ENCODE measurements at regions not wholly inside any gene's neighbourhood (a gene's known extent, or its start where the extent isn't known, plus 50 kb on each side); places are given as distances from the start of the nearest gene placed in this dataset.
"Not testable (repeated sequence)": the region's sequence is repeated elsewhere in the genome, so short reads cannot be mapped to it uniquely, and the experiment has no call there.

DNA sequence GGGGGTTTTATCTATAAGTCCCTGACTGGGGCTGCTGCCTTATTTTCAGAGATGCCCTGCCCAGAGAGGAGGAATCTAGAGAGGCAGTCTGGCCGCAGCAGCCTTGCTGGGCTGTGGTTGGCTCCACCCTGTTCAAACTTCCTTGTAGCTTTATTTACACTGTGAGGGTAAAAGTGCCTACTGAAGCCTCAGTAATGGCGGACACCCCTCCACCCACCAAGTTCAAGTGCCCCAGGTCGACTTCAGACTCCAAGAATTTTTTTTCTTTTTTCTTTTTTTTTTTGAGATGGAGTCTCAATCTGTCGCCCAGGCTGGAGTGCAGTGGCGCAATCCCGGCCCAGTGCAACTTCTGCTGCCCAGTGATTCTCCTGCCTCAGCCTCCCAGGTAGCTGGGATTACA is 137.3 kb upstream of the MTPN start:
- CTCF ChIA-PET, result interaction anchor here (0.6 kb wide), 1 partner anchor 398 kb away, joined by 4 read pairs; no protein-coding TSS in a partner anchor
- H3K27me3 ChIP-seq (ENCODE audit: control insufficient read depth in 2 of 2, insufficient read depth in 2 of 2, low read length in 2 of 2); H3K4me3 Mint-ChIP-seq; POLR2A ChIA-PET; H3K36me3 ChIP-seq (ENCODE audit: control insufficient read depth in 2 of 3, insufficient read depth in 3 of 3, low read length in 3 of 3); H3K27ac Mint-ChIP-seq; H3K4me3 ChIP-seq (ENCODE audit: low read length); H3K27ac ChIP-seq (ENCODE audit: low read depth, low read length); H3K9me3 ChIP-seq (ENCODE audit: control insufficient read depth in 2 of 3, low read length in 3 of 3); DNase-seq; H3K4me1 ChIP-seq (ENCODE audit: control insufficient read depth in 2 of 2, insufficient read depth in 2 of 2, low read length in 2 of 2); H3K36me3 Mint-ChIP-seq; H3K4me1 Mint-ChIP-seq; ATAC-seq: not testable (repeated sequence)
- Mint-ChIP-seq H3K27me3 (peaks cover 0 to 10% (median 0%) of the 10 kb centered on the region in 5 donors), H3K9me3 (peaks cover 0 to 26% (median 6%) of the 10 kb centered on the region in 11 donors)
- intact Hi-C loops (cut with micrococcal nuclease), result loop anchor here in 1 of 2 donors (10.0 kb wide), 1 partner anchor 1340 kb away; no protein-coding TSS in a partner anchor

DNA sequence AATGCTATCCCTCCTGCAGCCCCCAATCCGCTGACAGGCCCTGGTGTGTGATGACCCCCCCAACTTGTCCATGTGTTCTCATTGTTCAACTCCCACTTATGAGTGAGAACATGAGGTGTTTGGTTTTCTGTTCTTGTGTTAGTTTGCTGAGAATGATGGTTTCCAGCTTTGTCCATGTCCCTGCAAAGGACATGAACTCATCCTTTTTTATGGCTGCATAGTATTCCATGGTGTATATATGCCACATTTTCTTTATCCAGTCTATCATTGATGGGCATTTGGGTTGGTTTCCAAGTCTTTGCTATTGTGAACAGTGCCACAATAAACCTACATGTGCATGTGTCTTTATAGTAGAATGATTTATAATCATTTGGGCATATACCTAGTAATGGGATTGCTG is 131.9 kb upstream of the MTPN start:
- H3K4me1 Mint-ChIP-seq; POLR2A ChIA-PET; H3K27ac Mint-ChIP-seq; H3K4me1 ChIP-seq (ENCODE audit: control insufficient read depth in 2 of 2, insufficient read depth in 2 of 2, low read length in 2 of 2); ATAC-seq; H3K9me3 ChIP-seq (ENCODE audit: control insufficient read depth in 2 of 3, low read length in 3 of 3); H3K4me3 ChIP-seq (ENCODE audit: low read length); H3K36me3 ChIP-seq (ENCODE audit: control insufficient read depth in 2 of 3, insufficient read depth in 3 of 3, low read length in 3 of 3); H3K27me3 ChIP-seq (ENCODE audit: control insufficient read depth in 2 of 2, insufficient read depth in 2 of 2, low read length in 2 of 2); H3K36me3 Mint-ChIP-seq; H3K27ac ChIP-seq (ENCODE audit: low read depth, low read length); CTCF ChIA-PET; H3K4me3 Mint-ChIP-seq; DNase-seq; intact Hi-C loops (cut with micrococcal nuclease): not testable (repeated sequence)
- H3K9me3 Mint-ChIP-seq, result peaks cover 0 to 49% (median 17%) of the 10 kb centered on the region in 11 donors
- H3K27me3 Mint-ChIP-seq, result peaks cover 0 to 10% (median 0%) of the 10 kb centered on the region in 5 donors

DNA sequence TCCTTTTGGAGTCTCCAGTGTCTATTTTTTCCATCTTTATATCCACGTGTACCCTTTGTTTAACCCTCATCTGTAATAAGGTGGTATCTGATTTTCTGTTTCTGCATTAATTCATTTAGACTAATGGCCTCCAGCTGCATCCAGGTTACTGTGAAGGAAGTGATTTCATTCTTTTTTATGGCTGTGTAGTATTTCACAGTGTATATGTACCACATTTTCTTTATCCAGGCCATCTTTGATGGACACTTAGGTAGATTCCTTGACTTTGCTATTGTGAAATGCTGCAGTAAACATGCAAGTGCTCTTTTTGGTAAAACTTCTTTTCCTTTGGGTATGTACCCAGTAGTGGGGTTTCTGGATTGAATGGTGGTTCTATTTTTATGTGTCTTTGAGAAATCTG is 128.0 kb upstream of the MTPN start:
- no peaks in the 10 kb centered on the region for H3K4me1 ChIP-seq (ENCODE audit: control insufficient read depth in 2 of 2, insufficient read depth in 2 of 2, low read length in 2 of 2)
- peaks cover 0 to 6% (median 0%) of the 10 kb centered on the region in 3 experiments for H3K9me3 ChIP-seq (ENCODE audit: control insufficient read depth in 2 of 3, low read length in 3 of 3)
- CTCF ChIA-PET, result no interaction called here
- Mint-ChIP-seq H3K9me3 (peaks cover 0 to 29% (median 12%) of the 10 kb centered on the region in 11 donors), H3K4me1 (no peaks in the 10 kb centered on the region), H3K4me3 (no peak overlapping the region), H3K27ac (no peak overlapping the region), H3K36me3 (peaks cover 0 to 4% (median 0%) of the 10 kb centered on the region in 5 donors), H3K27me3 (no peaks in the 10 kb centered on the region)
- no peak overlapping the region for H3K27ac ChIP-seq (ENCODE audit: low read depth, low read length)
- intact Hi-C loops (cut with micrococcal nuclease), result no loop called here
- H3K36me3 ChIP-seq (ENCODE audit: control insufficient read depth in 2 of 3, insufficient read depth in 3 of 3, low read length in 3 of 3), result no peaks in the 10 kb centered on the region
- POLR2A ChIA-PET, result no interaction called here
- no peaks in the 10 kb centered on the region for H3K27me3 ChIP-seq (ENCODE audit: control insufficient read depth in 2 of 2, insufficient read depth in 2 of 2, low read length in 2 of 2)
- no peak for DNase-seq
- ATAC-seq, result no peak
- no peak overlapping the region for H3K4me3 ChIP-seq (ENCODE audit: low read length)

DNA sequence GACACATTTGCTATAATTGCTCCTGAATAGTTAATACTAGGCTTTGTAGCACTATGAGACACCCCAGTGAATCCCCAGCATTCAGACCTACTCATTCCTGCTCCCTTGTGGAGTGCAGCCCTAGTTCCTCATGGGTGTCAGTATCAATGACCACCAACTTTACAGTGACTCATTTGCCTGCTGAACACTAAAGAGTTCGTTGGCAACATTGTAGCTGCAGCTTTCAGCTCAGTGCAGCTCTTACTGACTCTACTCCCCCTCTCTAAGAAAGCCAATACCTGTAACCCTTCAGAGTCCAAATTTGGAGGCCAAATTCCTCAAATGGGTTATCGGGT is 127.1 kb upstream of the MTPN start:
- POLR2A ChIA-PET, result no interaction called here
- Mint-ChIP-seq H3K36me3 (peaks cover 0 to 4% (median 3%) of the 10 kb centered on the region in 5 donors), H3K4me1 (no peaks in the 10 kb centered on the region), H3K4me3 (no peak overlapping the region), H3K9me3 (peaks cover 0 to 29% (median 11%) of the 10 kb centered on the region in 11 donors), H3K27me3 (no peaks in the 10 kb centered on the region), H3K27ac (no peak overlapping the region)
- Histone ChIP-seq H3K27ac (ENCODE audit: low read depth, low read length) (no peak overlapping the region), H3K4me1 (ENCODE audit: control insufficient read depth in 2 of 2, insufficient read depth in 2 of 2, low read length in 2 of 2) (no peaks in the 10 kb centered on the region), H3K36me3 (ENCODE audit: control insufficient read depth in 2 of 3, insufficient read depth in 3 of 3, low read length in 3 of 3) (no peaks in the 10 kb centered on the region), H3K27me3 (ENCODE audit: control insufficient read depth in 2 of 2, insufficient read depth in 2 of 2, low read length in 2 of 2) (no peaks in the 10 kb centered on the region), H3K4me3 (ENCODE audit: low read length) (no peak overlapping the region), H3K9me3 (ENCODE audit: control insufficient read depth in 2 of 3, low read length in 3 of 3) (peaks cover 0 to 6% (median 0%) of the 10 kb centered on the region in 3 experiments)
- no peak for ATAC-seq
- intact Hi-C loops (cut with micrococcal nuclease), result no loop called here
- CTCF ChIA-PET, result no interaction called here
- DNase-seq, result no peak

DNA sequence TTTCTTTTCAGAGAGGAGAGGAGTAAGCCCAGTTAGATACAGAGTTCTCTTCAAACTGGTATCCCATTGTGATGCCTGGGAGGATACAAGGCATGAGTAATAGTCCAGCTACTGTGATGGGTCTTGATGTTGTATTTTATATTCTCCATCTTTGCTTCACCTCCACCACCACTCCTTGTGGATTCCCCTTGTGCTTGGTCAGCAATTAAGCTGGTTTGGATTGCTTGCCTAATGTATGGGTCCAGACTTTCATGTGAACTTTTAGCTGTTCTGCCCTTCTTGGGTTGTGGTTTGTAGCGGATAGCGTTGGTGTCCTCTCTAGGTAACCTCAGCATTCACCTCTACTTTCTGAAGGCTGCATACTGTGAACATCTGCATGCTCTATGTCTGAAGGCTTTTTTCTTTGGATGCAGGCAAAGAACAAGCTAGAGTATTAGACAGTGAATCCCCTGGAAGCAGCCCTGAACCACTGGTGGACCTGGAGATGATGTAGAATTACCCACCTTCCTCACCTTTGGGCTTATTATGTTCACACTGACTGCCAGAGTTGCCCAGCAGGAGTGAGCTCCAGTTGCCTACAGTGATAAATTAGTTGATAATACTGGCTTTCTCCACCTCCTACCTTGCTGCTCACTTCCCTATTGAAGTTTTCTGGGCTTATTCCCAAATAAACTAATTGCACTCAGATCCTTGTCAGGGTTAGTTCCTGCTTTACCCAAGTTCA is 126.5 kb upstream of the MTPN start:
- CTCF ChIA-PET, result no interaction called here
- ATAC-seq (peak; percentile 22), DNase-seq (no peak)
- peaks cover 0 to 4% (median 3%) of the 10 kb centered on the region in 5 donors for H3K36me3 Mint-ChIP-seq
- H3K27ac Mint-ChIP-seq, result no peak overlapping the region
- POLR2A ChIA-PET, result no interaction called here
- Histone ChIP-seq H3K27ac (ENCODE audit: low read depth, low read length) (no peak overlapping the region), H3K4me1 (ENCODE audit: control insufficient read depth in 2 of 2, insufficient read depth in 2 of 2, low read length in 2 of 2) (no peaks in the 10 kb centered on the region), H3K36me3 (ENCODE audit: control insufficient read depth in 2 of 3, insufficient read depth in 3 of 3, low read length in 3 of 3) (no peaks in the 10 kb centered on the region), H3K27me3 (ENCODE audit: control insufficient read depth in 2 of 2, insufficient read depth in 2 of 2, low read length in 2 of 2) (no peaks in the 10 kb centered on the region), H3K4me3 (ENCODE audit: low read length) (no peak overlapping the region), H3K9me3 (ENCODE audit: control insufficient read depth in 2 of 3, low read length in 3 of 3) (peaks cover 0 to 6% (median 0%) of the 10 kb centered on the region in 3 experiments)
- H3K4me1 Mint-ChIP-seq, result no peaks in the 10 kb centered on the region
- H3K27me3 Mint-ChIP-seq, result no peaks in the 10 kb centered on the region
- intact Hi-C loops (cut with micrococcal nuclease), result no loop called here
- peaks cover 0 to 28% (median 11%) of the 10 kb centered on the region in 11 donors for H3K9me3 Mint-ChIP-seq
- H3K4me3 Mint-ChIP-seq, result no peak overlapping the region

DNA sequence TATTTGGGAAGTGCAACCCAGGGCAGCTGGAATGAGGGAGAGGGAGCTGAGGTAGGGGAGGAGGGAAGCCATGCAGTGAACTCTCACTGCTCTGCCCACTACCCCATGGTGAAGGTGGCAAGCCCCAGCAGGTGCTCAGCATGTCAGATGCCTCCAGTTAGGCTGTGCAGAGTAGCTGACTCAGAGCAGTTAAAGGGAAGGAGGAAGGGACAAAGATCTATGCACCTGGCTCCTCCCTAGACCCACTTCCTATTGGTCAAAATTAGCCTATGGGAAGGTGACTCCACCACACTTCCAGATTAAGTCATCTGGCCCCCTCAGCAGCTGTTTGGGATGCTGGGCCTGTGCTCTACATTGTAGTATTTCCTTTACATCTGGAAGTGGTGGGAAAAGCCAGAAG is 125.7 kb upstream of the MTPN start:
- H3K27ac ChIP-seq (ENCODE audit: low read depth, low read length), result no peak overlapping the region
- DNase-seq, result no peak
- no peak for ATAC-seq
- H3K9me3 ChIP-seq (ENCODE audit: control insufficient read depth in 2 of 3, low read length in 3 of 3), result no peaks in the 10 kb centered on the region
- Mint-ChIP-seq H3K4me1 (peaks cover 0 to 2% (median 0%) of the 10 kb centered on the region in 7 donors), H3K27ac (no peak overlapping the region), H3K27me3 (no peaks in the 10 kb centered on the region), H3K36me3 (peaks cover 0 to 3% (median 0%) of the 10 kb centered on the region in 5 donors), H3K9me3 (peaks cover 0 to 22% (median 9%) of the 10 kb centered on the region in 11 donors), H3K4me3 (no peak overlapping the region)
- no peaks in the 10 kb centered on the region for H3K4me1 ChIP-seq (ENCODE audit: control insufficient read depth in 2 of 2, insufficient read depth in 2 of 2, low read length in 2 of 2)
- ChIA-PET CTCF (no interaction called here), POLR2A (no interaction called here)
- intact Hi-C loops (cut with micrococcal nuclease), result no loop called here
- no peak overlapping the region for H3K4me3 ChIP-seq (ENCODE audit: low read length)
- H3K27me3 ChIP-seq (ENCODE audit: control insufficient read depth in 2 of 2, insufficient read depth in 2 of 2, low read length in 2 of 2), result no peaks in the 10 kb centered on the region
- H3K36me3 ChIP-seq (ENCODE audit: control insufficient read depth in 2 of 3, insufficient read depth in 3 of 3, low read length in 3 of 3), result no peaks in the 10 kb centered on the region

DNA sequence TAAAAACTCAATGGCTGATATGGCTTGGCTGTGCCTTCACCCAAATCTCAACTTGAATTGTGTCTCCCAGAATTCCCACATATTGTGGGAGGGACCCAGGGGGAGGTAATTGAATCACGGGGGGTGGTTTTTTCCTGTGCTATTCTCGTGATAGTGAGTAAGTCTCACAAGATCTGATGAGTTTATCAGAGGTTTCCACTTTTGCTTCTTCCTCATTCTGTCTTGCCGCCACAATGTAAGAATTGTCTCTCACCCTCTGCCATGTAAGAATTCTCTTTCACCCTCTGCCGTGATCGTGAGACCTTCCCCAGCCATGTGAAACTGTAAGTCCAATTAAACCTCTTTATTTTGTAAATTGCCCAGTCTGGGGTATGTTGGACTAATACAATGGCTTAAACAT is 115.6 kb upstream of the MTPN start:
- POLR2A ChIA-PET; ATAC-seq; H3K27ac Mint-ChIP-seq; H3K36me3 ChIP-seq (ENCODE audit: control insufficient read depth in 2 of 3, insufficient read depth in 3 of 3, low read length in 3 of 3); intact Hi-C loops (cut with micrococcal nuclease); H3K9me3 ChIP-seq (ENCODE audit: control insufficient read depth in 2 of 3, low read length in 3 of 3); H3K4me3 Mint-ChIP-seq; H3K4me1 ChIP-seq (ENCODE audit: control insufficient read depth in 2 of 2, insufficient read depth in 2 of 2, low read length in 2 of 2); DNase-seq; H3K4me3 ChIP-seq (ENCODE audit: low read length); H3K27me3 Mint-ChIP-seq; CTCF ChIA-PET; H3K27me3 ChIP-seq (ENCODE audit: control insufficient read depth in 2 of 2, insufficient read depth in 2 of 2, low read length in 2 of 2); H3K27ac ChIP-seq (ENCODE audit: low read depth, low read length); H3K4me1 Mint-ChIP-seq: not testable (repeated sequence)
- H3K9me3 Mint-ChIP-seq, result peaks cover 0 to 25% (median 9%) of the 10 kb centered on the region in 11 donors
- peaks cover 0 to 21% (median 0%) of the 10 kb centered on the region in 5 donors for H3K36me3 Mint-ChIP-seq
